Sigmoid colon (tissue), 6 donors: ENCODE measurements at regions not wholly inside any gene's neighbourhood (a gene's known extent, or its start where the extent isn't known, plus 50 kb on each side); places are given as distances from the start of the nearest gene placed in this dataset.

Experiments used
- DNase-seq: peaks from one replicate; pipeline ENCODE4 v3.0.0-alpha.2; 2019
- H3K27ac ChIP-seq, 4 donors: fragments of 200-600 bp; sonication (generic); one replicate each; pipeline ENCODE4 v1.5.1; 2016 to 2019; ENCODE audit warnings: mild to moderate bottlenecking in 1 of 4
- H3K27me3 ChIP-seq, 3 donors: fragments of 200-600 bp; sonication (generic); one replicate each; pipeline ENCODE4 v1.5.1; 2019; ENCODE audit warnings: mild to moderate bottlenecking in 1 of 3
- H3K36me3 ChIP-seq, 4 donors: fragments of 200-600 bp; sonication (generic); one replicate each; pipeline ENCODE4 v1.5.1; 2016 to 2019
- H3K4me1 ChIP-seq, 4 donors: fragments of 200-600 bp; sonication (generic); one replicate each; pipeline ENCODE4 v1.5.1; 2017 to 2019
- H3K4me3 ChIP-seq, 4 donors: fragments of 200-600 bp; sonication (generic); one replicate each; pipeline ENCODE4 v1.5.1; 2017 to 2019; ENCODE audit warnings: mild to moderate bottlenecking in 2 of 4, moderate library complexity in 1 of 4
- H3K9me3 ChIP-seq, 4 donors: fragments of 200-600 bp in 3 of 4; sonication (generic) in 3 of 4; one replicate each; pipeline versions ENCODE4 v1.5.1 to v1.6.1; 2013 to 2019
- CTCF ChIP-seq, 4 experiments: fragments of 450-650 bp in 3 of 4; fragments of 200-600 bp in 1 of 4; IDR thresholded peaks; one replicate each; pipeline ENCODE4 v1.5.1; 2016 to 2019; ENCODE audit warnings: antibody characterized with exemption in 4 of 4, mild to moderate bottlenecking in 3 of 4, moderate library complexity in 2 of 4
- EP300 ChIP-seq, 4 donors: sonication (generic); formaldehyde crosslinking; IDR thresholded peaks; one replicate each; pipeline ENCODE4 v1.6.1; 2017; ENCODE audit warnings: antibody characterized with exemption in 4 of 4
- POLR2A ChIP-seq, 2 donors: fragments of 450-650 bp; IDR thresholded peaks; one replicate each; pipeline ENCODE4 v1.6.1; 2016; ENCODE audit warnings: antibody characterized with exemption in 2 of 2, mild to moderate bottlenecking in 2 of 2, moderate library complexity in 2 of 2
- POLR2AphosphoS5 ChIP-seq, 4 donors: sonication (generic); formaldehyde crosslinking; IDR thresholded peaks; one replicate each; pipeline ENCODE4 v1.6.1; 2017; ENCODE audit warnings: antibody characterized with exemption in 4 of 4
- WGBS, 2 donors: extraction: QIAGEN DNeasy Blood & Tissue Kit; methylation state at CpG; one replicate each; pipeline ENCODE4 v1.1.7; 2013; 5-methylcytosine and 5-hydroxymethylcytosine counted together
- intact Hi-C: fragments of 100-400 bp; cut with DNase I; formaldehyde crosslinking; loops from one replicate; pipeline ENCODE4 v1.15.1; 2023
- donor health status: healthy with polysubstance abuse.
- donor health status: healthy.

- no peaks in the 10 kb centered on the region for H3K27me3 ChIP-seq
- TF ChIP-seq EP300 (IDR thresholded peaks at IDR 0.05) (no peak), POLR2A (IDR thresholded peaks at IDR 0.05) (no peak), POLR2AphosphoS5 (IDR thresholded peaks at IDR 0.05) (no peak), CTCF (IDR thresholded peaks at IDR 0.05) (no peak)
- no peak overlapping the region for H3K27ac ChIP-seq
- no peak overlapping the region for H3K4me3 ChIP-seq
- DNase-seq = no peak
- intact Hi-C loops = loop anchor here (10.0 kb wide), 1 partner anchor 165 kb away; no protein-coding TSS in a partner anchor
- WGBS, 2 donors = 42 to 61% methylated on average over 3 of the region's 3 CpGs
- H3K9me3 ChIP-seq = no peaks in the 10 kb centered on the region
- H3K36me3 ChIP-seq = no peaks in the 10 kb centered on the region
- H3K4me1 ChIP-seq = peaks cover 0 to 39% (median 12%) of the 10 kb centered on the region in 4 donors
Measured at GRCh38 chr14:22479776-22480464, 109.1 kb downstream of the DAD1 start.

GRCh38 chr14:22479132-22479531 is 109.9 kb downstream of the DAD1 start:
- peaks cover 0 to 34% (median 10%) of the 10 kb centered on the region in 4 donors for H3K4me1 ChIP-seq
- no peak overlapping the region for H3K4me3 ChIP-seq
- no peak overlapping the region for H3K27ac ChIP-seq
- no peak for TF ChIP-seq POLR2A (IDR thresholded peaks at IDR 0.05)
- no peak for TF ChIP-seq EP300 (IDR thresholded peaks at IDR 0.05)
- TF ChIP-seq POLR2AphosphoS5 (IDR thresholded peaks at IDR 0.05) = no peak
- TF ChIP-seq CTCF (IDR thresholded peaks at IDR 0.05) = no peak
- 77 to 85% methylated on average over 6 of the region's 6 CpGs for WGBS, 2 donors
- no peaks in the 10 kb centered on the region for H3K36me3 ChIP-seq
- H3K27me3 ChIP-seq = no peaks in the 10 kb centered on the region
- DNase-seq = no peak
- intact Hi-C loops = loop anchor here (10.0 kb wide), 1 partner anchor 164 kb away; no protein-coding TSS in a partner anchor
- no peaks in the 10 kb centered on the region for H3K9me3 ChIP-seq

- Histone ChIP-seq H3K4me3 (no peak overlapping the region), H3K9me3 (no peaks in the 10 kb centered on the region), H3K27me3 (no peaks in the 10 kb centered on the region), H3K27ac (no peak overlapping the region), H3K36me3 (no peaks in the 10 kb centered on the region), H3K4me1 (peaks cover 0 to 30% (median 10%) of the 10 kb centered on the region in 4 donors)
- DNase-seq = no peak
- intact Hi-C loops = loop anchor here (10.0 kb wide), 1 partner anchor 164 kb away; no protein-coding TSS in a partner anchor
- TF ChIP-seq CTCF (IDR thresholded peaks at IDR 0.05) (no peak), POLR2A (IDR thresholded peaks at IDR 0.05) (no peak), POLR2AphosphoS5 (IDR thresholded peaks at IDR 0.05) (no peak), EP300 (IDR thresholded peaks at IDR 0.05) (no peak)
- WGBS, 2 donors = 6 to 29% methylated on average over 3 of the region's 3 CpGs
Measured at GRCh38 chr14:22478670-22479069, 110.4 kb downstream of the DAD1 start.

GRCh38 chr14:22478247-22478646 is 110.8 kb downstream of the DAD1 start:
- Histone ChIP-seq H3K36me3 (no peaks in the 10 kb centered on the region), H3K4me3 (no peak overlapping the region), H3K27me3 (no peaks in the 10 kb centered on the region), H3K27ac (no peak overlapping the region), H3K9me3 (no peaks in the 10 kb centered on the region), H3K4me1 (peaks cover 0 to 30% (median 10%) of the 10 kb centered on the region in 4 donors)
- DNase-seq = no peak
- TF ChIP-seq POLR2A (IDR thresholded peaks at IDR 0.05) (no peak), POLR2AphosphoS5 (IDR thresholded peaks at IDR 0.05) (no peak), CTCF (IDR thresholded peaks at IDR 0.05) (no peak), EP300 (IDR thresholded peaks at IDR 0.05) (no peak)
- intact Hi-C loops = loop anchor here (10.0 kb wide), 1 partner anchor 163 kb away; no protein-coding TSS in a partner anchor
- WGBS, 2 donors = 62 to 82% methylated on average over 4 of the region's 4 CpGs
